GM18870 (cell line): ENCODE measurements at regions not wholly inside any gene's neighbourhood (a gene's known extent, or its start where the extent isn't known, plus 50 kb on each side); places are given as distances from the start of the nearest gene placed in this dataset.

Experiments used
- ATAC-seq: cut with Tn5 transposase; IDR thresholded peaks from one replicate; pipeline ENCODE4 v1.9.1; 2021; ENCODE audit warnings: moderate library complexity; ENCODE audit not compliant: unreplicated experiment

- no peak for ATAC-seq
Measured at GRCh38 chr5:17157916-17158529, 59.4 kb upstream of the BASP1 start.

- ATAC-seq, result no peak
Measured at GRCh38 chr5:17160756-17161040, 56.7 kb upstream of the BASP1 start.

GRCh38 chr5:17161662-17162061, 55.8 kb upstream of the BASP1 start:
- no peak for ATAC-seq

DNA sequence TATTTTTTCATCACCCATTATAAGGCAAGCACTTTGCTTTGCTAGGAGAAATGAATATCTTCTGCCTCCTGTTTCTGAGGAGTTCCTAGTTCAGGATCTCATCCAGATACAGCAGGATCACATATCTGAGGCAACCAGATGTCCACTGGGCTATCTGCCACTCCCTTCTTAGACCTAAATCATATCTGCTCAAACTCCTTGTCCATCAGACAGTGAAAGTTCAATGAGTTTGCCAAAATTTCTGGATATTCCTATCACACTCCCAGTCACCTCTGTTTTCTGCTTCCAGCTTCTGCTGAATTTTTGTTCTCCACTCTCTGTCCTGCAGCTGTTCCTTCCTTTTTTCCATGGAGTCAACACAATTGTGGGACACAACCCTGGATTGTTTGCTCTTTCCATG, 54.2 kb upstream of the BASP1 start:
- ATAC-seq, result no peak

DNA sequence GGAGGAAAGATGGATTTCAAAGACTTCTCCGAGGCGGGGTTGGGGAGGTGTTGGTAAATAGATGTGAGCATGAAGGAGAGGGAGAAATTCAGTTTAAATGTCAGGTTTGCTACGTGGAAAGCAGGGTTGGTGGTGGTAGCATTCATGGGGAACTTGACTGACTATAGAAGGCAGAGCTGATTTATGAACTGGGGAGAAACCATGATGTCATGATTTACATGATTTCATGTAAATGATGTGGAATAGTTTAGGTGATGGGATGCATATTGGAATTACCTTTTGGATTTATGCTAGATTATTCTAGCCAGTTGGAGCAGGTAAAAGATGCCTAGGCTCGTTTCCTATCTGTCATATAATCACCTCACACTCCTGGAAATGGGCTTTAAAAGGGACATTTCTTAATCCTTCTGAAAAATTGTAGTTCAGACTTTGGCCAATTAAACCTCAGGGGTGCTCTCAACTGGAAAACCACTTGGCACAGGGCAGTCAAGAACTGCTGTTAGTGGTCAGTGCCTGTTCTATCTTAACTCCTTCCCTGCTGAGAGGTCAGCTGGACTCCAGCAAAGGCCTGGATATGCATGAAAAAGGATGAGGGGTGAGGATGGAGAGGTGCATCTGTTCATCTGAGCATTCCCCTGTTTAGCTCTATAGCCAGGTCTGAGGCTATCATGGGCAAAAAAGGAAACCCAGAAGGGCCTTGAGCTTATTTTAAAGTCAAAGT, 50.1 kb upstream of the BASP1 start:
- ATAC-seq, result no peak
